ENCODE measurements at regions not wholly inside any gene's neighbourhood (a gene's known extent, or its start where the extent isn't known, plus 50 kb on each side); places are given as distances from the start of the nearest gene placed in this dataset.

- ATAC-seq (ENCODE audit: insufficient read depth, low read depth), result no peak
- no peak for DNase-seq
- Histone ChIP-seq H4K20me1 (ENCODE audit: insufficient read depth, low read length) (no peaks in the 10 kb centered on the region), H3K79me2 (ENCODE audit: insufficient read depth, low read length) (no peaks in the 10 kb centered on the region), H3K9ac (ENCODE audit: low read depth, low read length) (no peak overlapping the region), H3K4me1 (ENCODE audit: insufficient read depth, low read length) (no peaks in the 10 kb centered on the region), H2AFZ (ENCODE audit: low read depth, low read length) (no peak overlapping the region), H3K4me2 (ENCODE audit: insufficient read depth, low read length) (no peak overlapping the region), H3K36me3 (ENCODE audit: insufficient read depth, low read length) (no peaks in the 10 kb centered on the region), H3K4me3 (ENCODE audit: low read depth in 1 of 2, low read length in 2 of 2) (no peak overlapping the region), H3K27me3 (ENCODE audit: insufficient read depth, low read length, poor library complexity) (no peaks in the 10 kb centered on the region), H3K27ac (ENCODE audit: low read length) (no peak overlapping the region), H3K9me3 (ENCODE audit: insufficient read depth, low read length, severe bottlenecking) (no peaks in the 10 kb centered on the region)
- no peak for TF ChIP-seq EZH2 (IDR thresholded peaks at IDR 0.05; ENCODE audit: borderline replicate concordance, low read depth, low read length, severe bottlenecking)
- TF ChIP-seq, protein P1, sequence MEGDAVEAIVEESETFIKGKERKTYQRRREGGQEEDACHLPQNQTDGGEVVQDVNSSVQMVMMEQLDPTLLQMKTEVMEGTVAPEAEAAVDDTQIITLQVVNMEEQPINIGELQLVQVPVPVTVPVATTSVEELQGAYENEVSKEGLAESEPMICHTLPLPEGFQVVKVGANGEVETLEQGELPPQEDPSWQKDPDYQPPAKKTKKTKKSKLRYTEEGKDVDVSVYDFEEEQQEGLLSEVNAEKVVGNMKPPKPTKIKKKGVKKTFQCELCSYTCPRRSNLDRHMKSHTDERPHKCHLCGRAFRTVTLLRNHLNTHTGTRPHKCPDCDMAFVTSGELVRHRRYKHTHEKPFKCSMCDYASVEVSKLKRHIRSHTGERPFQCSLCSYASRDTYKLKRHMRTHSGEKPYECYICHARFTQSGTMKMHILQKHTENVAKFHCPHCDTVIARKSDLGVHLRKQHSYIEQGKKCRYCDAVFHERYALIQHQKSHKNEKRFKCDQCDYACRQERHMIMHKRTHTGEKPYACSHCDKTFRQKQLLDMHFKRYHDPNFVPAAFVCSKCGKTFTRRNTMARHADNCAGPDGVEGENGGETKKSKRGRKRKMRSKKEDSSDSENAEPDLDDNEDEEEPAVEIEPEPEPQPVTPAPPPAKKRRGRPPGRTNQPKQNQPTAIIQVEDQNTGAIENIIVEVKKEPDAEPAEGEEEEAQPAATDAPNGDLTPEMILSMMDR (IDR thresholded peaks at IDR 0.05; ENCODE audit: borderline replicate concordance, extremely low read depth, low read length, poor library complexity, severe bottlenecking), result no peak
Measured at GRCh38 chr18:78900938-78901909, 78.4 kb upstream of the SALL3 start.

- H3K4me3 ChIP-seq (ENCODE audit: low read depth in 1 of 2, low read length in 2 of 2), result no peak overlapping the region
- DNase-seq, result no peak
- no peaks in the 10 kb centered on the region for H3K4me1 ChIP-seq (ENCODE audit: insufficient read depth, low read length)
- H3K9me3 ChIP-seq (ENCODE audit: insufficient read depth, low read length, severe bottlenecking), result no peaks in the 10 kb centered on the region
- H3K36me3 ChIP-seq (ENCODE audit: insufficient read depth, low read length), result no peaks in the 10 kb centered on the region
- no peak overlapping the region for H3K4me2 ChIP-seq (ENCODE audit: insufficient read depth, low read length)
- no peaks in the 10 kb centered on the region for H3K79me2 ChIP-seq (ENCODE audit: insufficient read depth, low read length)
- no peak for ATAC-seq (ENCODE audit: insufficient read depth, low read depth)
- no peak overlapping the region for H3K27ac ChIP-seq (ENCODE audit: low read length)
- H3K9ac ChIP-seq (ENCODE audit: low read depth, low read length), result no peak overlapping the region
- H3K27me3 ChIP-seq (ENCODE audit: insufficient read depth, low read length, poor library complexity), result no peaks in the 10 kb centered on the region
- no peaks in the 10 kb centered on the region for H4K20me1 ChIP-seq (ENCODE audit: insufficient read depth, low read length)
- TF ChIP-seq, protein P1 (IDR thresholded peaks at IDR 0.05; ENCODE audit: borderline replicate concordance, extremely low read depth, low read length, poor library complexity, severe bottlenecking), result no peak
- TF ChIP-seq EZH2 (IDR thresholded peaks at IDR 0.05; ENCODE audit: borderline replicate concordance, low read depth, low read length, severe bottlenecking), result no peak
- H2AFZ ChIP-seq (ENCODE audit: low read depth, low read length), result no peak overlapping the region
Measured at GRCh38 chr18:78901923-78902794, 77.5 kb upstream of the SALL3 start.

DNA sequence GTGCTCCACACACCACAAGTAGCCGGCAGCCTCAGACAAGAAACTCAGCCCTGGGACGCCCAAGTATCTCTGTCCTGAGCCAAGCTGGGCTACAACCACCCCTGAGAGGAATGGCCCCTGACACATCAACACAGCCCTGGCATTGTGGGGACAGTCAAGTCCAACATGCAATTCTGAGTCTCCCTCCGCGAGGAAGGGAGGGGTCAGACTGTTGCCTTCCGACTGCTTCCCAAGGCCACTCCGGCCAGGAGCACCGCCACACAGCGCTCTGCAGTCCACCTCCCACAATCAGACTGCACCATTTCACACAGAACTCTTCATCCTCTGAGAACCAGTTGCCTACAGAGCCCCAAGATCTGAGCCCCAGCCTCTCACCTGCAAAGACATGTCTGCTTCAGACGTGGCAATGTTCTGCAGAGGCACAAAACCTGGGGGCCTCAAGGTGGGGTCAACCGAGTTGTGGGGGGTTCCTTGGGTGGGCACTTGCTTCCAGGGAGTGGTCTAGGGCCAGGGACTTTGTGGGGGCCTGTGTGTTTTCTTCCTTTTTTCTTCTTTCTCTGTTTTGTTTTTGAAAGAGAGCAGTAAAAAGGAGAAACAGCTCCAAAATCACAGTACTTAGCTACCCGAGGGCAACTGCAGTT lies 76.7 kb upstream of the SALL3 start:
- H3K36me3 ChIP-seq (ENCODE audit: insufficient read depth, low read length), result no peaks in the 10 kb centered on the region
- no peak overlapping the region for H3K9ac ChIP-seq (ENCODE audit: low read depth, low read length)
- H3K4me1 ChIP-seq (ENCODE audit: insufficient read depth, low read length), result no peaks in the 10 kb centered on the region
- H3K27ac ChIP-seq (ENCODE audit: low read length), result no peak overlapping the region
- no peaks in the 10 kb centered on the region for H3K79me2 ChIP-seq (ENCODE audit: insufficient read depth, low read length)
- no peak overlapping the region for H3K4me3 ChIP-seq (ENCODE audit: low read depth in 1 of 2, low read length in 2 of 2)
- H3K4me2 ChIP-seq (ENCODE audit: insufficient read depth, low read length), result no peak overlapping the region
- TF ChIP-seq, protein P1 (IDR thresholded peaks at IDR 0.05; ENCODE audit: borderline replicate concordance, extremely low read depth, low read length, poor library complexity, severe bottlenecking), result no peak
- TF ChIP-seq EZH2 (IDR thresholded peaks at IDR 0.05; ENCODE audit: borderline replicate concordance, low read depth, low read length, severe bottlenecking), result no peak
- H4K20me1 ChIP-seq (ENCODE audit: insufficient read depth, low read length), result no peaks in the 10 kb centered on the region
- DNase-seq (no peak), ATAC-seq (ENCODE audit: insufficient read depth, low read depth) (no peak)
- no peaks in the 10 kb centered on the region for H3K27me3 ChIP-seq (ENCODE audit: insufficient read depth, low read length, poor library complexity)
- H2AFZ ChIP-seq (ENCODE audit: low read depth, low read length), result no peak overlapping the region
- no peaks in the 10 kb centered on the region for H3K9me3 ChIP-seq (ENCODE audit: insufficient read depth, low read length, severe bottlenecking)

Data from DND-41 (cell line).